ENCODE measurements at regions not wholly inside any gene's neighbourhood (a gene's known extent, or its start where the extent isn't known, plus 50 kb on each side); places are given as distances from the start of the nearest gene placed in this dataset.

DNA sequence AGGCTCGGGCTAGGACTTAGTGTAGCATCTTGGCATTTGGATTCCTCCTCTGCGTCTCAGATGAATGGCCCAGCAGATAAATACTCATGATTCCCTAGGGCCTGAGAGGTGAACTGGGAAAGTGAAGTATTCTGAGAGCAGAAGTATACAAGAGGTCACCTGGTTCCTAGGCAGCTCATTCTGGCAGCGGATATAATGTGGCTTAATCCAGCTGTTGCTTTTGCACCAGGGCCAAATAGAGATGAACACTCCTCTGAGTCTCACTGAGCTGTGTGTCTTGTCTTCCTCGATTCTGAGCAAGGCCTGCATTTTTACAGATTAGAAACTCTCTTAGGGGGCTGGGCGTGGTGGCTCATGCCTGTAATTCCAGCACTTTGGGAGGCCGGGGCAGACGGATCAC, 196.1 kb downstream of the SLC4A3 start (continued):
- TF ChIP-seq, protein P1, sequence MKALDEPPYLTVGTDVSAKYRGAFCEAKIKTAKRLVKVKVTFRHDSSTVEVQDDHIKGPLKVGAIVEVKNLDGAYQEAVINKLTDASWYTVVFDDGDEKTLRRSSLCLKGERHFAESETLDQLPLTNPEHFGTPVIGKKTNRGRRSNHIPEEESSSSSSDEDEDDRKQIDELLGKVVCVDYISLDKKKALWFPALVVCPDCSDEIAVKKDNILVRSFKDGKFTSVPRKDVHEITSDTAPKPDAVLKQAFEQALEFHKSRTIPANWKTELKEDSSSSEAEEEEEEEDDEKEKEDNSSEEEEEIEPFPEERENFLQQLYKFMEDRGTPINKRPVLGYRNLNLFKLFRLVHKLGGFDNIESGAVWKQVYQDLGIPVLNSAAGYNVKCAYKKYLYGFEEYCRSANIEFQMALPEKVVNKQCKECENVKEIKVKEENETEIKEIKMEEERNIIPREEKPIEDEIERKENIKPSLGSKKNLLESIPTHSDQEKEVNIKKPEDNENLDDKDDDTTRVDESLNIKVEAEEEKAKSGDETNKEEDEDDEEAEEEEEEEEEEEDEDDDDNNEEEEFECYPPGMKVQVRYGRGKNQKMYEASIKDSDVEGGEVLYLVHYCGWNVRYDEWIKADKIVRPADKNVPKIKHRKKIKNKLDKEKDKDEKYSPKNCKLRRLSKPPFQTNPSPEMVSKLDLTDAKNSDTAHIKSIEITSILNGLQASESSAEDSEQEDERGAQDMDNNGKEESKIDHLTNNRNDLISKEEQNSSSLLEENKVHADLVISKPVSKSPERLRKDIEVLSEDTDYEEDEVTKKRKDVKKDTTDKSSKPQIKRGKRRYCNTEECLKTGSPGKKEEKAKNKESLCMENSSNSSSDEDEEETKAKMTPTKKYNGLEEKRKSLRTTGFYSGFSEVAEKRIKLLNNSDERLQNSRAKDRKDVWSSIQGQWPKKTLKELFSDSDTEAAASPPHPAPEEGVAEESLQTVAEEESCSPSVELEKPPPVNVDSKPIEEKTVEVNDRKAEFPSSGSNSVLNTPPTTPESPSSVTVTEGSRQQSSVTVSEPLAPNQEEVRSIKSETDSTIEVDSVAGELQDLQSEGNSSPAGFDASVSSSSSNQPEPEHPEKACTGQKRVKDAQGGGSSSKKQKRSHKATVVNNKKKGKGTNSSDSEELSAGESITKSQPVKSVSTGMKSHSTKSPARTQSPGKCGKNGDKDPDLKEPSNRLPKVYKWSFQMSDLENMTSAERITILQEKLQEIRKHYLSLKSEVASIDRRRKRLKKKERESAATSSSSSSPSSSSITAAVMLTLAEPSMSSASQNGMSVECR (CRISPR knock-in tag; IDR thresholded peaks at IDR 0.05; ENCODE audit: borderline replicate concordance), result no peak
- TF ChIP-seq ATF1 (CRISPR knock-in tag; IDR thresholded peaks at IDR 0.05), result no peak

GRCh38 chr2:219824996-219825395, 197.6 kb downstream of the SLC4A3 start:
- Mint-ChIP-seq H3K4me3 (no peak overlapping the region), H3K27ac (no peak overlapping the region), H3K36me3 (peaks cover 3% of the 10 kb centered on the region), H3K4me1 (no peaks in the 10 kb centered on the region), H3K27me3 (ENCODE audit: low read depth) (peaks cover 1% of the 10 kb centered on the region; the same call in 1 of the 2 replicates), H3K9me3 (peaks cover 9% of the 10 kb centered on the region)
- TF ChIP-seq ZNF317 (CRISPR knock-in tag; IDR thresholded peaks at IDR 0.05; ENCODE audit: borderline replicate concordance, low read depth) (no peak), ZNF416 (CRISPR knock-in tag; IDR thresholded peaks at IDR 0.05) (no peak), ZNF121 (CRISPR knock-in tag; IDR thresholded peaks at IDR 0.05) (no peak), ZNF423 (CRISPR knock-in tag; IDR thresholded peaks at IDR 0.05) (no peak)
- ChIA-PET POLR2A (no interaction called here), CTCF (interaction anchor here (1.8 kb wide), 1 partner anchor 172 kb away, joined by 4 read pairs; no protein-coding TSS in a partner anchor)
- DNase-seq (ENCODE audit: low spot score) (no peak), ATAC-seq (no peak)

GRCh38 chr2:219828127-219828526, 200.7 kb downstream of the SLC4A3 start:
- ChIA-PET CTCF (no interaction called here), POLR2A (interaction anchor here (0.6 kb wide), 1 partner anchor 72 kb away, joined by 10 read pairs; no protein-coding TSS in a partner anchor)
- no peak overlapping the region for H3K27ac Mint-ChIP-seq
- TF ChIP-seq CBFB (CRISPR knock-in tag; IDR thresholded peaks at IDR 0.05; ENCODE audit: low read depth) (no peak), ZNF416 (CRISPR knock-in tag; IDR thresholded peaks at IDR 0.05) (no peak), OVOL2 (CRISPR knock-in tag; IDR thresholded peaks at IDR 0.05; ENCODE audit: borderline replicate concordance) (no peak), FOXP4 (CRISPR knock-in tag; IDR thresholded peaks at IDR 0.05) (no peak), JUN (CRISPR knock-in tag; IDR thresholded peaks at IDR 0.05) (no peak), SMAD3 (CRISPR knock-in tag; IDR thresholded peaks at IDR 0.05; ENCODE audit: borderline replicate concordance) (no peak), GRHL2 (CRISPR knock-in tag; IDR thresholded peaks at IDR 0.05; ENCODE audit: insufficient replicate concordance, severe bottlenecking) (no peak), ZNF219 (CRISPR knock-in tag; IDR thresholded peaks at IDR 0.05; ENCODE audit: borderline replicate concordance) (no peak), NFYB (CRISPR knock-in tag; conservative IDR thresholded peaks at IDR 0.05; ENCODE audit: low read depth) (no peak), ZNF232 (CRISPR knock-in tag; IDR thresholded peaks at IDR 0.05) (no peak), ZBTB21 (CRISPR knock-in tag; IDR thresholded peaks at IDR 0.05; ENCODE audit: borderline replicate concordance) (no peak), RORB (CRISPR knock-in tag; IDR thresholded peaks at IDR 0.05) (no peak), ETV6 (CRISPR knock-in tag; IDR thresholded peaks at IDR 0.05) (no peak), FOXP1 (CRISPR knock-in tag; IDR thresholded peaks at IDR 0.05; ENCODE audit: borderline replicate concordance) (no peak), ZNF138 (CRISPR knock-in tag; conservative IDR thresholded peaks at IDR 0.05) (no peak)
- TF ChIP-seq, protein P2, sequence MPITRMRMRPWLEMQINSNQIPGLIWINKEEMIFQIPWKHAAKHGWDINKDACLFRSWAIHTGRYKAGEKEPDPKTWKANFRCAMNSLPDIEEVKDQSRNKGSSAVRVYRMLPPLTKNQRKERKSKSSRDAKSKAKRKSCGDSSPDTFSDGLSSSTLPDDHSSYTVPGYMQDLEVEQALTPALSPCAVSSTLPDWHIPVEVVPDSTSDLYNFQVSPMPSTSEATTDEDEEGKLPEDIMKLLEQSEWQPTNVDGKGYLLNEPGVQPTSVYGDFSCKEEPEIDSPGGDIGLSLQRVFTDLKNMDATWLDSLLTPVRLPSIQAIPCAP (CRISPR knock-in tag; IDR thresholded peaks at IDR 0.05), result no peak
- TF ChIP-seq, protein P3, sequence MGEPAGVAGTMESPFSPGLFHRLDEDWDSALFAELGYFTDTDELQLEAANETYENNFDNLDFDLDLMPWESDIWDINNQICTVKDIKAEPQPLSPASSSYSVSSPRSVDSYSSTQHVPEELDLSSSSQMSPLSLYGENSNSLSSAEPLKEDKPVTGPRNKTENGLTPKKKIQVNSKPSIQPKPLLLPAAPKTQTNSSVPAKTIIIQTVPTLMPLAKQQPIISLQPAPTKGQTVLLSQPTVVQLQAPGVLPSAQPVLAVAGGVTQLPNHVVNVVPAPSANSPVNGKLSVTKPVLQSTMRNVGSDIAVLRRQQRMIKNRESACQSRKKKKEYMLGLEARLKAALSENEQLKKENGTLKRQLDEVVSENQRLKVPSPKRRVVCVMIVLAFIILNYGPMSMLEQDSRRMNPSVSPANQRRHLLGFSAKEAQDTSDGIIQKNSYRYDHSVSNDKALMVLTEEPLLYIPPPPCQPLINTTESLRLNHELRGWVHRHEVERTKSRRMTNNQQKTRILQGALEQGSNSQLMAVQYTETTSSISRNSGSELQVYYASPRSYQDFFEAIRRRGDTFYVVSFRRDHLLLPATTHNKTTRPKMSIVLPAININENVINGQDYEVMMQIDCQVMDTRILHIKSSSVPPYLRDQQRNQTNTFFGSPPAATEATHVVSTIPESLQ (CRISPR knock-in tag; IDR thresholded peaks at IDR 0.05), result no peak
- TF ChIP-seq, protein P4, sequence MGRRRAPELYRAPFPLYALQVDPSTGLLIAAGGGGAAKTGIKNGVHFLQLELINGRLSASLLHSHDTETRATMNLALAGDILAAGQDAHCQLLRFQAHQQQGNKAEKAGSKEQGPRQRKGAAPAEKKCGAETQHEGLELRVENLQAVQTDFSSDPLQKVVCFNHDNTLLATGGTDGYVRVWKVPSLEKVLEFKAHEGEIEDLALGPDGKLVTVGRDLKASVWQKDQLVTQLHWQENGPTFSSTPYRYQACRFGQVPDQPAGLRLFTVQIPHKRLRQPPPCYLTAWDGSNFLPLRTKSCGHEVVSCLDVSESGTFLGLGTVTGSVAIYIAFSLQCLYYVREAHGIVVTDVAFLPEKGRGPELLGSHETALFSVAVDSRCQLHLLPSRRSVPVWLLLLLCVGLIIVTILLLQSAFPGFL (CRISPR knock-in tag; IDR thresholded peaks at IDR 0.05; ENCODE audit: borderline replicate concordance), result no peak

More at GRCh38 chr2:219828127-219828526, 200.7 kb downstream of the SLC4A3 start:
- Mint-ChIP-seq H3K27me3 (ENCODE audit: low read depth) (no peaks in the 10 kb centered on the region; the same call in 1 of the 2 replicates), H3K36me3 (no peaks in the 10 kb centered on the region), H3K4me1 (no peaks in the 10 kb centered on the region), H3K9me3 (peaks cover 4% of the 10 kb centered on the region; the same call in 1 of the 2 replicates), H3K4me3 (no peak overlapping the region)
- DNase-seq (ENCODE audit: low spot score) (no peak), ATAC-seq (no peak)

Data from WTC11 (cell line).